ENCODE measurements at regions not wholly inside any gene's neighbourhood (a gene's known extent, or its start where the extent isn't known, plus 50 kb on each side); places are given as distances from the start of the nearest gene placed in this dataset.

GRCh38 chr16:8373676-8374431, 216.5 kb downstream of the TMEM114 start:
- Histone ChIP-seq H3K27ac (no peak overlapping the region), H3K4me3 (no peak overlapping the region), H3K27me3 (no peaks in the 10 kb centered on the region), H3K36me3 (no peaks in the 10 kb centered on the region), H3K4me1 (no peaks in the 10 kb centered on the region), H3K9me3 (peaks cover 0 to 4% of the 10 kb centered on the region in 2 donors)
- no peak for DNase-seq (ENCODE audit: low spot score)
- no peak for TF ChIP-seq CTCF (IDR thresholded peaks at IDR 0.05)

- DNase-seq (ENCODE audit: low spot score), result no peak
- no peak overlapping the region for H3K4me3 ChIP-seq
- no peak overlapping the region for H3K27ac ChIP-seq
- TF ChIP-seq CTCF (IDR thresholded peaks at IDR 0.05), result no peak
- H3K9me3 ChIP-seq, result peaks cover 0 to 4% of the 10 kb centered on the region in 2 donors
- no peaks in the 10 kb centered on the region for H3K4me1 ChIP-seq
- no peaks in the 10 kb centered on the region for H3K27me3 ChIP-seq
- no peaks in the 10 kb centered on the region for H3K36me3 ChIP-seq
These were observed 218.2 kb downstream of the TMEM114 start for GRCh38 chr16:8372141-8372540.

- DNase-seq (ENCODE audit: low spot score), result no peak
- Histone ChIP-seq H3K27me3 (no peaks in the 10 kb centered on the region), H3K4me1 (no peaks in the 10 kb centered on the region), H3K27ac (no peak overlapping the region), H3K36me3 (no peaks in the 10 kb centered on the region), H3K4me3 (no peak overlapping the region), H3K9me3 (peaks cover 0 to 4% of the 10 kb centered on the region in 2 donors)
- TF ChIP-seq CTCF (IDR thresholded peaks at IDR 0.05), result no peak
These were observed 219.7 kb downstream of the TMEM114 start for GRCh38 chr16:8370374-8371270.

GRCh38 chr16:8358937-8359336, 231.4 kb downstream of the TMEM114 start:
- no peaks in the 10 kb centered on the region for H3K36me3 ChIP-seq
- TF ChIP-seq CTCF (IDR thresholded peaks at IDR 0.05), result no peak

GRCh38 chr16:8355675-8356074, 234.6 kb downstream of the TMEM114 start:
- no peak for DNase-seq (ENCODE audit: low spot score)
- no peak for TF ChIP-seq CTCF (IDR thresholded peaks at IDR 0.05)
- no peaks in the 10 kb centered on the region for H3K27me3 ChIP-seq

More at GRCh38 chr16:8358937-8359336, 231.4 kb downstream of the TMEM114 start:
- DNase-seq (ENCODE audit: low spot score), result no peak
- Histone ChIP-seq H3K4me1 (no peaks in the 10 kb centered on the region), H3K9me3 (no peaks in the 10 kb centered on the region), H3K4me3 (no peak overlapping the region), H3K27ac (no peak overlapping the region), H3K27me3 (no peaks in the 10 kb centered on the region)

More at GRCh38 chr16:8355675-8356074, 234.6 kb downstream of the TMEM114 start:
- Histone ChIP-seq H3K4me1 (no peaks in the 10 kb centered on the region), H3K36me3 (no peaks in the 10 kb centered on the region), H3K27ac (no peak overlapping the region), H3K4me3 (no peak overlapping the region), H3K9me3 (no peaks in the 10 kb centered on the region)
